COLO829 (cell line): ENCODE measurements at regions not wholly inside any gene's neighbourhood (a gene's known extent, or its start where the extent isn't known, plus 50 kb on each side); places are given as distances from the start of the nearest gene placed in this dataset.
"Not testable (repeated sequence)": the region's sequence is repeated elsewhere in the genome, so short reads cannot be mapped to it uniquely, and the experiment has no call there.

Experiments
- DNase-seq: peaks from one replicate; pipeline ENCODE4 v3.0.0; 2012; ENCODE audit warnings: low spot score

DNA sequence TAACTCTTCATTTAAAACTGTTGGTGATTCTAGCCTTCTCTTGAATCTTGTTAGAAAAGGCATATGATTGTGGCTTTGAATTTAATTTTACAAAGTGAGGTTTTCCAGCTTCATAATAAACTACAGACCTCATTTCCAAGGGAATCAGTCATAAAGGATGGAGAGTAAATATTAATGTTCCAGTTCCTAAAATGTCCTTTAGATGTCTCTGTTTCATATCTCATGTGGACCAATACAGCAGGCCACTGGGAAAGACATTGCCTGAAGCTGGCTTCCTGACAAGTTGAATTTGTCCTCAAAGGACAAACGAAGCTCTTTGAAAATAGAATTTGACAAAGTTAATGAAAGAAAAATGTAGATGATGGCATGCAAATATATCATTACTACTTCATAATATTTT is 125.4 kb downstream of the ZNF330 start:
- peak; percentile 79 for DNase-seq

DNA sequence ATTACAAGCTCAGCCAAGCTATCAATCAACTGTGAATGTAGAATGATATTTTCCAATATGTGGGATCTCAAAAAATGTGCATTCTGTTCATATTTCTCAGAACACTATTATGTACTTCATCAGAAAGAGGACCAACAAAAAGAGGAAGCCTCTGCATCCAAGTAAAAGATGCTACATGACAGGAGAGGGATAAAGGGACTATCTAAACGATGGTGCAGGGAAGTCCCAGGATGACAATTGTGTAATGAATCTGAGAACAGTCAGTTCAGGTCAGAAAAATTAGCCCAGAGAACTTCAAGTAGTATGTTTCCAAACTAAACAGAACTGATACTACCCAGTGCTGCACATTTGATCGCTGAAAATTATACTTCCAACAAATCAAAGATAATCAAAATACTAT is 127.0 kb downstream of the ZNF330 start:
- DNase-seq = no peak

DNA sequence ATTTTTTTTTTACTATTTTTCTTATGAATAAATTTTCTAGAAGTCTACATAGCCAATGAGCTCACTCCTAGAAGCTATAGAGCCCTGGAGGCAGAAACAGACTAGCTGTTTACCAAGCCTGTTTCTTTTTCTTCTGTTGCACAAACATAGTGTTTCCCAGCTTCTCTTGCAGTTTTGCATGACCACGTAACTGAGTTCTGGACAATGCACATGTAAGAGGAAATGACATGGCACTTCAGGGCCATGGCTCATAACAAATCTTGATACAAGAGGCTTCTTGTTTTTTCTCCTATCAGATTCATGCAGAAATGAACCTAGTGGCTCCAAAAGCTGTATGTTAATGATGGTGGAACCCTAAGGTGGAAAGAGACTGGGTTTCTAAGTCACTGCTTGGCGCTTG is 127.4 kb downstream of the ZNF330 start:
- no peak for DNase-seq

DNA sequence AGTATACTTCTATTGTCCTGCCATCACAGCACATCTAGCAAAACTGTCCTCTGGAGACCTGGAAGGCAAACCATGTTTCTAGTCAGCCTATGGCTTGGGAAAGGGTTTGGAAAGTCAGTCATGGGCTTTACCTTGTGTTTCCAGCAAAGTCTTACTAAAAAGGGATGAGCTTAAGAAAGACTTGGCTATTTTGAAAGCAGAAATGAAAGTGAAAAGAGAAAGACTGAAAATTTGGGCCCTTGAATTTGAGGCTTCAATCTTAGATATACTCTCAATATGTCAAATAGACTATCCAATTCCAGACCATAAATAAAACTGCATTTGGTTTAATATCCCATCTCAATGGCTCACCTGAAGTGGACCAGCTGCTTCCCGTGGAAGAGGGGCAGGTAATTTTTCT is 127.9 kb downstream of the ZNF330 start:
- DNase-seq = no peak

DNA sequence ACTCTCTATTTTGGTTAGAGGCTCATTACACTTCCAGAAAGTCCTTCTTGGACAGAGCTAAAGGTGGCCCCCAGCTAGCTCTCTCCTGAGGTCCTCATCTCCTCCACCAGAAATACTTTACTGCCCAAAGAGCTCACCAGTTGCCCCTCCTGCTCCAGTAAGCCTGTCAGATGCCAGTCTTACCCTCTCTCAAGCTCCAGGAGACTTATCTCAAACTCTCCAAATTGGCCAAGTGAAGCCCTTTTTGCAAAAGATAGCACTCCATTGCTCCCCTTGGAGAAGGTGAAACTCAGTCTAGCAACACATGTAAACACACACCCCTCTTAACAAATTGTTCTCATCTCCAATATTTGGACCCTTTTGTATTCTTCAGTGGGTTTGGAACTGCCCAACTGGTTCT is 128.5 kb downstream of the ZNF330 start:
- DNase-seq = no peak

DNA sequence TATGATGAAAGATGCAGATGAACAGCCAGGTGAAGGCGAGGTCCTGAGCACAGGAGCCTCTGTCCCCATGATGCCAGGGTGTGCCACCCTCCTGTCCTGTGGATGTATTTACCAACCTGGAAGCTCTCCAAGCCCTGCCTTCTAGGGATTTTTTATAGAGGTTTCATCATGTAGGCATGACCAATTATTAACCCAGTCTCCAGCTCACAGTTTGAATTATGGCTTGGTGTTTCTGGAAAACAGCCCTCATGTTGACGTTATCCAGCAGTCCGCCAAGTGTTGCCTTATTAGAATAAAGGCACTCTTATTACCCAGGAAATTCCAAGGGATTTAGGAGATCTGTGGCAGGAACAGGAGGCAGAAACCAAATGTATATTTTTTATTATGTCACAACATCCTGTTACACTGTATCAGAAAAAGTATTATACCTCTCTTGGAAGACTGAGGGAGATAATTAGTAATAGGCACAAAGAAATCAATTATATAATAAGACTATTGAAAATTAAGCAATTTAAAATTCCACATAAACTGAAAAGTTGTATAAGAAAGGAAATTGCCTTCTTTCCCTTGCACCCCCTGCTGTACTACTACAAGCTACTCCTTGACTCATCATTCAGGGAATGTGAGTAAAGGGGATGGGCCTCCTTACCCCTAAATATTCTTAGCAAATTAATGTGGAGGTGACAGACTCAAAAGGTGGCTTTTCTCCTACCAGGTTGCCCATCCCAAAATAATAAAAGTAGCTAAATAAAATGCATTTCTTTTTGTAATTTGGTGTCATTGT is 129.6 kb downstream of the ZNF330 start:
- peak; percentile 85 for DNase-seq

DNA sequence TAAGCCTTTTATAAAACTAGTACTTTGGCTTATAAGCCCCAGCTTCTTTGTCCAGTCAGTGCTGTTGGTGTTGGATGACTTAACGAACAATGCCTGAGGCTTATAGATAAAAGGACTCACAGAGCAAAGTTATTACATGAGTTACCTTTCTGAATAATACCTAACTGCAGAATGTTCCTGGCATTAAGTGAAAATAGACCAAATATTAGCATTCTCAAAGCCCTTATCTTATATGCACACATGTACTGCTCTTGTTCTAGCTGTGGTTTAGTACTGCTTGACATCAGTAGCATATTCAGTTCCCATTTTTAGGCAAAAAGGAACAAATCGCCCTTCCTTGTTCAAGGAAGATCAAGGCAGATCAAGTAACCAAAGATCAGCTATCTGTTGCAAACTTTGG is 131.6 kb downstream of the ZNF330 start:
- DNase-seq = no peak

DNA sequence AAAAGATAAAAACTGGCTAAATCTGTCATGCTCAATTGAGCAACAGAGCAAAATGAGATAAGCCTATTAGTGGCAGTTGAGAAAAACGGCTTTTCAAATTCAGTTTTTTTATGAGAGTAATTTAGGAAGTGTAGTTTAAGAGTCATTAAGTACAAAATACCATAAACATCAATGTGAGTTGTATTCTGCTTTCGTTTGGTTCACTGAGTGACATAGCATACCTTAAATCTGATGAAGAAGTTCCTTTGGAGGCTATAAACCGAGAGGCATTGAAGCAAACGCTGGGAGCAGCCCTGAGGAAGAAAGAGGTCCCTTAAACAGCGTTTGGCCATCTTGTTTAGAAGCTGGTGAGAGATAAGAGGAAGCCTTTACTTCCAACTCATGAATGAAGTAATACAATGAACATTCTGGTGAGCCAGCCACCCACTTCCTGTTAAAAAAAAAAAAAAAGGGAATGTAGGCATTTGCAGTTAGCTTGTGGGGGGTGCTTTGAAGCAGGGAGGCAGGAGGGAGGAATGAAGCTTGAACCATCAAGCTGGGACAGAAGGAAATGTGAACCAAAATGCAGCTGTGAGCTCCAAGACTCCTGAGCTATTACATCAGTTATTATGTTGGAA is 132.3 kb downstream of the ZNF330 start:
- peak; percentile 77 for DNase-seq

DNA sequence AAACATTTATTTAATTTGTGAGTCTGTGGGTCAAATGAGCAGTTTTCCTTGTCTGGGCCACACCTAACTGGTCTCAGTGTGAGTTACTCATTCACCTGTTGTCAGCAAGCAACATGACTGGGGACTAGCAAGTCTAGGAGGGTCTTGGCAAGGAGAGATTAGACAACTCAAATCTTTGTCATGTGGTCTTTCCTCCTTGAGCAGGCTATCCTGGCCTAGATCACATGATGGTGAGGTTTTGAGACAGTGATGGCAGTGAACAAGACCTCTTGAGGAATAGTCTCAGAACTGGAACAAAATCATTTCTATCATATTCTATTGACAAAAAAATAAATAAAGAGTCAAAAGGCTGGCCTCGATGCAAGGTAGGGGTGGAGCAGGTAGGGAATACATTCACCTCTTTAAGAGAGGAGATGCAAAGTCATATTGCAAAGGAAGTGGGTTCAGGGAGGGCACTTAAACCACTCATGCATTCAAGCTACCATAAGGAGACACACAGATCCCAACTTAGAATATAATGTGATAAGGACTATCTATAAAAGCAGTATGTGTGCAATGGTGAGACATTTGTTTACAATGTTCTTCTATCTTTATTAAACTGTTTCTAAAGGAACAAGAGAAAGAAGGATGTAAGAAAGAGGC is 135.7 kb downstream of the ZNF330 start:
- no peak for DNase-seq

DNA sequence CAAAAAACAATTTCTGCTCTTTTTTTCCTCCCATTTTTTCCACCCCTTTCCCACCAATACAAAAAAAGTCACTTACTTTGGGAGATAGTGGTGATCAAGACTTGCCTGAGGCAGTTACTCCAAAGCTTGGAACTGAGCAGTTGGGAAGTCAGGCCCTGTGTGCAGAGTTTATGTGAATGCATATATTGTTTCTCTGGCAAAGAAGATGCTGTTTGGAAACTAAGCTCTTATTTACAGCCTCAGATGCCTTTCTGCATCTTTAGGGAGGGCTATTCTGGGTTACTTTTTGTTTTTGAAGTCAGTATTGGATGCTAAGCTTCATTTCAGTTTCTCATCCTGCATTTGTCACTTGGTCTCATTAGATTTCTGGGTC is 136.3 kb downstream of the ZNF330 start:
- peak; percentile 77 for DNase-seq

DNA sequence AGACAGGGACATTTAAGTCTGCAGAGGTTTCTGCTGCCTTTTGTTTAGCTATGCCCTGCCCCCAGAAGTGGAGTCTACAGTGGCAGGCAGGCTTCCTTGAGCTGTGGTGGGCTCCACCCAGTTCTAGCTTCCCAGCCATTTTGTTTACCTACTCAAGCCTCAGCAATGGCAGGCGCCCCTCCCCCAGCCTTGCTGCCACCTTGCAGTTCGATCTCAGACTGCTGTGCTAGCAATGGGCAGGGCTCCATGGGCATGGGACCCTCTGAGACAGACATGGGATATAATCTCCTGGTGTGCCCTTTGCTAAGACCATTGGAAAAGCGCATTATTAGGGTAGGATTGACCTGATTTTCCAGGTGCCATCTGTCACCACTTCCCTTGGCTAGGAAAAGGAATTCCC is 147.5 kb downstream of the ZNF330 start:
- DNase-seq = not testable (repeated sequence)

DNA sequence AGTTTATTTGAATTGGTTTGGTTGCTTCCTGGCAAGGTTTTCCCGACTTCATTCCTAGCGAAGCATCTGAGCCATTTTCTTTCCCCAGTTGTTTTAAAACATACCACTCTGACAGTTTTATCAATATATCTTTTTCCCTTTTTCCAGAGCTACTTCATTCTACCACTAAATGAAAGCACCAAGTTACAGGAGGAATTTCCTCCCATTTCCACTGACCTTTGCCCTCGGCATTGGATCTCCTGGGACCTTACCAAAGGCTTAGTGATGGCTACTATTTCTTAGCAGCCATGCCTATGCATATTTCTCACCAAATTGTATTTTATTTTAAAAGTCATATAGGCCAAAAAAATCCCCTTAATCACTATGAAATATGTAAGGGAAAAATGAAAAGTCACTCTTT is 150.5 kb downstream of the ZNF330 start:
- no peak for DNase-seq

DNA sequence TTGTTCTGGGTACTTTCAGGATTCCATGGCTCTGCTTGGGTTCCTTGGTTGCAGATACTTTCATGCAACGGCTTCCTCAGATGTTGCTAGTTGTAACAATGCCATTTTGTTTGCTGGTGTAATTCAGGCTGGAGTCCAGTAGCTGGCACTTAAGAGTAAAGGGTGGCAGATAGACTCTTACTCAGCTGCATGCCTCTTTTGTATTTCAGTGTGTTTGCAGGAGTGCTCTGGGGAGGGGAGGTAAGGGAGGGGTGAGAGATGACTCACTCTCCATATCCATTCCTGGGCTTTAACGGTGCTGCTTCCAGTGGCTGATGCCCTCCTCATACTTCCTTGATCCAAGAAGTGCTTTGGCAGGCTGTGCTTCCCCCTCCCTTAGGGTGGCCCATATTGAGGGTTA is 155.2 kb downstream of the ZNF330 start:
- DNase-seq = peak; percentile 97

DNA sequence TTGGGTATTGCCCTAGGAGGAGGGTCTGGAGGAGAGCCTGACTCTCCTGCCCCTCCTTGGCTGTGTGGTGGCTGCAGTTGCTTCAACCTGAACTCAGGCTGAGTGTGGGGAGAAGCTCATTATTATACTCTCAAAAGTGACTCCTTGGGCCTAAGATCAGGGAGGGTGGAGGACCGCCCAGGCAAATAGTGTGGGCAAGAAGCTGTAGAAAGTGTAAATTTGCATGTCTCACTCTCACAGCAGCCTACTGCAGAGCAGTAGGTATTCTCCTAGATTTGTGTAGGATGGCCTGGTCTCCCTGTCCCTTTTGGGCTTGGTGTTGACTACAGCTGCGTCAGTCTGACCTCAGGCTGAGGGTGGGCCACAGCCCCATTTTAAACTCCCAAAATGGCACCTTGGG is 156.1 kb downstream of the ZNF330 start:
- no peak for DNase-seq

DNA sequence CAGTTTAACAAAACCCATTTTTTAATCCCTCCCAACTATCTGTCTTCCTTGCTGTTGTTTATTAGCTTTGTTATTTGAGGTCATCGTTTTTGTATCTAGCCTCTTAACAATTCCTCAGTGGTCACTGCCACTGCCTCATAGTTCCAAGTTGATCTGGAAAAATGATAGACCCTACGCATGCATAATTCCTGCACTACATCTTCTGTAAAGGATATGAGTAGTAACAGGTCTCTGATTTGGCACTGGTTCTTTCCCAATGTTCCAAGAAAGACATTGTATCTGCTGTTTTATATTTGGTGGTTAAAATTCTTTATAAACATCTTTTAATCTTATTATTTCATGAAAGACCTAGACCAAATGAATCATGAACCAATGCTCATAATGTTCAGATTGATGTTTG is 166.6 kb downstream of the ZNF330 start:
- no peak for DNase-seq

DNA sequence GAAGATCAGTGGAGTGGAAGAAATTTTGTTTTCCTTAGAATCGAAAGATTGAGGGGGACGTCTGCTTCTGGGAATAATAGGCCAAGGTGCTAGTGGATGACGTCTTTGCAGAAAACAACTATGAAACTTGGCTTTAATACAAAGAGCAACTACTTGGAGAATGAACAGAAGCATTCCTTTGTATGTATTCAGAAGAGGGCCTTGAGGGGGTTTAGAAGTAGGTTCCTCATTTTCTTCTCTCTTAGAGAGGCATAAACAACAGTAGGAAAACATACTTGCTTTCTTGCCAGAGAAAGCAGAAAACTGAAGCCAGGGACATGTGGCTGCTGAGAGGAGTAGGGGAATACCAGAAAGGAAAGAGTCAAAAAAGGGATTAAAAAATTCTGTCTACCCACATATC is 167.8 kb downstream of the ZNF330 start:
- DNase-seq = no peak

DNA sequence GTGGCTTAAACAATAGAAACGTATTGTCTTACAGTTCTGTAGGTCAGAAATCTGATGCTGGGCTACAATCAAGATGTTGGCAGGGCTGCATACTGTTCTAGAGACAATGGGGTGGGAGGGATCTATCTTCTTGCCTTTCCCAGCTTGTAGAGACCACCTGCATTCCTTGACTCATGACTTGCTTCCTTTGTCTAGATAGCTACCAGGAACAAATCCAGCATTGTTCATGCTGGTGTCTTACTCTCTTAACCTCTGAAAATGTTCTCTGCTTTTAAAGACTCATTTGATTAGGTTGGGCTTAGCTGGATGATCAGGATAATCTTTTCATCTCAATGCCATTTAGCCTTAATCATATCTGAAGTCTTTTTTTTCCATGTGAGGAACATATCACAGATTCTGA is 169.0 kb downstream of the ZNF330 start:
- DNase-seq = peak; percentile 28

DNA sequence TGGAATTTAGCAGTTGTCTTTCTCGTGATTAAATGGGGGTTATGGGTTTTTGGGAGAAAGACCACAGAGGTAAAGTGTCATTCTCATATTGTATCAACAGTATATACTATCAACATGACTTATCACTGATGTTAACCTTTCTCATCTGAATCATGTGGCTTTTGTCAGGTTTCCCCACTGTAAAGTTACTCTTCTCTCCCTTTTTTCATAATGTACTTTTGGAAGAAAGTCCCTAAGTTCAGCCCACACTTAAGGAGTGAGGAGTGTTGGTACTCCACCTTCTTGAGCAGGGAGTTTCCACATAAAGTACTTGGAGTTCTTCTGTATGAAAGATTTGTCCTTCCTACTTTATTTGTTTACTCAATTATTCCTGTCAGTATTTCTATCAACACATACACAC is 169.9 kb downstream of the ZNF330 start:
- no peak for DNase-seq

DNA sequence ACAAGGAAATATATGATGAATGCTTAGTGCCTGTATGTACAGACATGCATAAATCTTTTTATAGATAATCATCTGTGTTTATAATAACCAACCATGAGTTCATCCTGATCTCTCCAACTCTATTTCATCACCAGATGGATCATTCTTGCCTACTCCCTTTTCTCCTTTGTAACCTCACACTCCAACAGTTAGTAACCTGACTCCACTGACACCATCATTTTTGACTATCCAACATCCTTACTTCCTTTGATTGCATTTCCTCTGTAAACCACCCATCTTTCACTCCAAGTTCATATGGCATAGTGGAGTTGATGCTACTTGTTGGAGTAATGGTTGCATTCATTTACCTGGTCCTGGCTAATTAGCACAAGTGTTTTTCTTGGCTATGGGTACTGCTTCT is 170.6 kb downstream of the ZNF330 start:
- no peak for DNase-seq

DNA sequence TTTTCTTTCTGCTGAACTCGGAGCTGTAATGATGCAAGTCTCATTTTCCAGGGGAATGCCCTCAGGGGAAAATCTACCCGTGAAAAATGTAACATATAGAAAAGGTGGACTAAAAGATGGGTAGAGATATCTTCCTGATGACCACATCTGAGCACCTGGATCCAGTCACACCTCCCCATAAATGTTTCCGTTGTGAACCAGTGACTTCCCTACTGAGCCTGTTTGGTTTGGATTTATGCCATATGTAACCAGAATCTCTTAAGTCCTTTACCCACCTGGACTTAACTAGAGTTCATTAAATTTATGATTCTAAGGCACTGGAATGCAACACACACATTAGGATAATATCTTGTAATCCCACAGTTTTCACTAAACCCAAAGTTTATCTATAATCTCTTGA is 171.1 kb downstream of the ZNF330 start:
- DNase-seq = no peak

DNA sequence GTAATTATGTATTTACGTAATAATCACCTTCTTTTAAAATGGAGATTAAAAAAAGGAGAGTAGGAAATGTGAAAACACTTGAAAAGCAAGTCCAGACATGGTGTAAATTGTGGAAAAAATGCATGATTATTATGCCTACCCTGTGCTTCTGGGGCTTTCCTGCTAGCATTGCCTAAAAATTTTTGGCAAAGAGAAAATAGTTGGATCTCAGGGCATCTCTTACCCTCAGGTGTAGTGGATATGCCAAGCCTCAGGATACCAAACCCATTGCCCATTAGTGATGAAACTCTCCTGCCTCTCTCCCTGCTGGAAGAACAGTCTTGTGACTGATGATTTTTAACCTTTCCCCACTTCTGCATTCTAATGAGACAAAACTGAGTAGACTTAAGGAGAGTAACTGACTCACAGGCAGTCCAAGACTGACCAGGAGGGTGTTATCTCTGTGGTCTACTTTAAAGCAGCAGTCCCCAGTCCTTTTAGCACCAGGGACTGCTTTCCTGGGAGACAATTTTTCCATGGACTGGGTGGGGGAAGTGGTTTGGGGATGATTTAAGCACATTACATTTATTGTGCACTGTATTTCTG is 174.6 kb downstream of the ZNF330 start:
- no peak for DNase-seq

DNA sequence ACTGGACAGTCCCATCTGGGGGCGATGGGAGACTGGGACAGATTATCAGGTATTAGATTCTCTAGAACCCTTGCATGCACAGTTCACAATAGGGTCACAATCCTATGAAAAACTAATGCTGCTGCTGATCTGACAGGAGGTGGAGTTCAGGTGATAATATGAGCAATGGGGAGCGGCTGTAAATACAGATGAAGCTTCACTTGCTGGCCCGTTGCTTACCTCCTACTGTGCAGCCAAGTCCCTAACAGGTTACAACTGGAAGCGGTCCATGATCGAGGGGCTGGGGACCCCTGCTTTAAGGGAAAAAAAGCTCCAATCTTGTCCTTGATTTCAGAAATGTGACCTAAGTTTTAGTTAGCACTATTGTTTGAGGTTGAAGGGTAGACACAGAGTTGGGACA is 175.2 kb downstream of the ZNF330 start:
- DNase-seq = no peak

DNA sequence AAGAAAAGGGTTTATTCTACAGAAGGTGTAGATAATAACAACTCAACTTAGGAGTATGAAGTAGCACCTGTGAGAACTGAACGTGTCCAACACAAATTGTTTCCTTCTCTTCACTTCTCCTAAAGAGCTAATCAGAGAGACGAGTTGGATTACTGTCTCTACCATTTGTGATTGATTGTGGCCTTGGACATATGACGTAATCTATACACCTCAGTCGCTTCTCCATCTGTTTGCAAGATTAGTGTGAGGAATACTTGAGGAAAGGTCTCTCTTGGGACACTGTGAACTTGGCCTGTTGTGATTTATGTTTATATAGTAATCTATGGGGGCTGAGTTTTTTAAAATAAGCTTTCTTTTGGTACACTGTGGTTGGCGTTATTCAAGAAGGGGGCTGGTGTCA is 182.0 kb downstream of the ZNF330 start:
- no peak for DNase-seq
